ENCODE measurements at regions not wholly inside any gene's neighbourhood (a gene's known extent, or its start where the extent isn't known, plus 50 kb on each side); places are given as distances from the start of the nearest gene placed in this dataset.

- Histone ChIP-seq H3K9ac (replicated peaks; ENCODE audit: extremely low read depth, insufficient read depth, low read length) (no peak overlapping the region), H3K4me3 (replicated peaks in 1 of 3; ENCODE audit: insufficient read depth in 1 of 3, low read depth in 1 of 3, low read length in 3 of 3) (no peak overlapping the region), H4K20me1 (replicated peaks; ENCODE audit: control insufficient read depth, extremely low read depth, insufficient read depth, low read length) (no peaks in the 10 kb centered on the region), H2AFZ (ENCODE audit: low read depth, low read length) (no peak overlapping the region), H3K9me1 (replicated peaks; ENCODE audit: control insufficient read depth, extremely low read depth, insufficient read depth, low read length) (no peaks in the 10 kb centered on the region), H3K27ac (ENCODE audit: insufficient read depth, low read depth, low read length) (no peak overlapping the region), H3K79me2 (ENCODE audit: control insufficient read depth, insufficient read depth, low read length) (no peaks in the 10 kb centered on the region), H3K4me2 (ENCODE audit: insufficient read depth, low read length) (no peak overlapping the region), H3K27me3 (ENCODE audit: control insufficient read depth in 2 of 2, insufficient read depth in 2 of 2, low read length in 2 of 2) (no peaks in the 10 kb centered on the region), H3K36me3 (ENCODE audit: control insufficient read depth in 2 of 2, extremely low read depth in 1 of 2, insufficient read depth in 2 of 2, low read length in 2 of 2) (no peaks in the 10 kb centered on the region), H3K9me3 (replicated peaks; ENCODE audit: control insufficient read depth, insufficient read depth, low read length) (no peaks in the 10 kb centered on the region), H3K4me1 (ENCODE audit: control insufficient read depth, extremely low read depth, insufficient read depth, low read length) (peaks cover 6% of the 10 kb centered on the region)
- no TSS peak for BruUV-seq (replicated peaks)
- TF ChIP-seq CTCF (IDR thresholded peaks at IDR 0.05; ENCODE audit: extremely low read depth in 1 of 2, insufficient read depth in 1 of 2, low read depth in 1 of 2, low read length in 2 of 2): no peak
- no peak for TF ChIP-seq FOS (IDR thresholded peaks at IDR 0.05; ENCODE audit: borderline replicate concordance, insufficient read depth, low read length)
- TF ChIP-seq POLR2A (IDR thresholded peaks at IDR 0.05; ENCODE audit: low read depth, low read length): no peak
- CTCF ChIA-PET: no interaction called here
- DNase-seq (ENCODE audit: low read depth, low spot score): no peak
- dilution Hi-C loops (cut with MboI; ENCODE audit: extremely low pct_ligation_motif_present, low sequenced_read_pairs): no loop called here
- FAIRE-seq: no peak
- intact Hi-C loops (cut with micrococcal nuclease): no loop called here
- POLR2A ChIA-PET: no interaction called here
Measured at GRCh38 chr20:50390685-50391443, 119.3 kb upstream of the PTPN1 start.

- FAIRE-seq: no peak
- H3K4me1 ChIP-seq (ENCODE audit: control insufficient read depth, extremely low read depth, insufficient read depth, low read length): peaks cover 6% of the 10 kb centered on the region
- intact Hi-C loops (cut with micrococcal nuclease) (no loop called here), dilution Hi-C loops (cut with MboI; ENCODE audit: extremely low pct_ligation_motif_present, low sequenced_read_pairs) (no loop called here)
- no peak overlapping the region for H3K27ac ChIP-seq (ENCODE audit: insufficient read depth, low read depth, low read length)
- no TSS peak for BruUV-seq (replicated peaks)
- H3K27me3 ChIP-seq (ENCODE audit: control insufficient read depth in 2 of 2, insufficient read depth in 2 of 2, low read length in 2 of 2): no peaks in the 10 kb centered on the region
- TF ChIP-seq GATA2 (IDR thresholded peaks at IDR 0.05; ENCODE audit: insufficient read depth, insufficient read length, low read depth, low read length) (no peak), MYC (IDR thresholded peaks at IDR 0.05; ENCODE audit: low read depth, low read length) (no peak), POLR2AphosphoS5 (IDR thresholded peaks at IDR 0.05; ENCODE audit: insufficient read depth, low read depth, low read length) (no peak), CTCF (IDR thresholded peaks at IDR 0.05; ENCODE audit: extremely low read depth in 1 of 2, insufficient read depth in 1 of 2, low read depth in 1 of 2, low read length in 2 of 2) (no peak), EZH2 (IDR thresholded peaks at IDR 0.05; ENCODE audit: borderline replicate concordance, low read depth, low read length, severe bottlenecking) (no peak), MAX (IDR thresholded peaks at IDR 0.05; ENCODE audit: insufficient read depth, insufficient read length) (no peak), POLR2A (IDR thresholded peaks at IDR 0.05; ENCODE audit: low read depth, low read length) (no peak), JUN (IDR thresholded peaks at IDR 0.05; ENCODE audit: borderline replicate concordance, insufficient read depth, insufficient read length, low read depth) (no peak), FOS (IDR thresholded peaks at IDR 0.05; ENCODE audit: borderline replicate concordance, insufficient read depth, low read length) (no peak)
- H3K9me1 ChIP-seq (replicated peaks; ENCODE audit: control insufficient read depth, extremely low read depth, insufficient read depth, low read length): no peaks in the 10 kb centered on the region
- no peak overlapping the region for H2AFZ ChIP-seq (ENCODE audit: low read depth, low read length)
- no peak overlapping the region for H3K9ac ChIP-seq (replicated peaks; ENCODE audit: extremely low read depth, insufficient read depth, low read length)
- H3K79me2 ChIP-seq (ENCODE audit: control insufficient read depth, insufficient read depth, low read length): no peaks in the 10 kb centered on the region
- no peak overlapping the region for H3K4me3 ChIP-seq (replicated peaks in 1 of 3; ENCODE audit: insufficient read depth in 1 of 3, low read depth in 1 of 3, low read length in 3 of 3)
- no peak for DNase-seq (ENCODE audit: low read depth, low spot score)
- H4K20me1 ChIP-seq (replicated peaks; ENCODE audit: control insufficient read depth, extremely low read depth, insufficient read depth, low read length): no peaks in the 10 kb centered on the region
- POLR2A ChIA-PET: no interaction called here
- H3K9me3 ChIP-seq (replicated peaks; ENCODE audit: control insufficient read depth, insufficient read depth, low read length): no peaks in the 10 kb centered on the region
- H3K36me3 ChIP-seq (ENCODE audit: control insufficient read depth in 2 of 2, extremely low read depth in 1 of 2, insufficient read depth in 2 of 2, low read length in 2 of 2): no peaks in the 10 kb centered on the region
- H3K4me2 ChIP-seq (ENCODE audit: insufficient read depth, low read length): no peak overlapping the region
- CTCF ChIA-PET: no interaction called here
Measured at GRCh38 chr20:50391444-50392137, 118.6 kb upstream of the PTPN1 start.

All from endothelial cell of umbilical vein (primary cell).